Stomach (tissue), 8 donors: ENCODE measurements at regions not wholly inside any gene's neighbourhood (a gene's known extent, or its start where the extent isn't known, plus 50 kb on each side); places are given as distances from the start of the nearest gene placed in this dataset.

ENCODE experiments used
- DNase-seq, 2 donors: peaks; one replicate each; pipeline versions ENCODE4 v3.0.0 to v3.0.0-alpha.2; 2013 to 2019
- H3K27ac ChIP-seq, 5 donors: fragments of 200-600 bp in 4 of 5; sonication (generic) in 4 of 5; one replicate each; pipeline ENCODE4 v1.5.1; 2013 to 2019; ENCODE audit warnings: mild to moderate bottlenecking in 1 of 5, moderate library complexity in 1 of 5
- H3K27me3 ChIP-seq, 3 donors: fragments of 200-600 bp; sonication (generic); one replicate each; pipeline ENCODE4 v1.5.1; 2017 to 2019; ENCODE audit warnings: mixed run types in 1 of 3
- H3K36me3 ChIP-seq, 4 donors: fragments of 200-600 bp; sonication (generic); 1 replicate in 3 of 4; 2 replicates in 1 of 4; pipeline ENCODE4 v1.5.1; 2016 to 2019
- H3K4me1 ChIP-seq, 4 donors: fragments of 200-600 bp; sonication (generic); one replicate each; pipeline ENCODE4 v1.5.1; 2016 to 2019
- H3K4me3 ChIP-seq, 4 donors: fragments of 200-600 bp; sonication (generic) in 3 of 4; one replicate each; pipeline ENCODE4 v1.5.1; 2016 to 2019; ENCODE audit warnings: mild to moderate bottlenecking in 1 of 4
- H3K9me3 ChIP-seq, 4 donors: fragments of 200-600 bp; sonication (generic); one replicate each; pipeline ENCODE4 v1.5.1; 2016 to 2019
- EP300 ChIP-seq: sonication (generic); formaldehyde crosslinking; IDR thresholded peaks from one replicate; pipeline ENCODE4 v1.6.1; 2017; ENCODE audit warnings: antibody characterized with exemption
- POLR2A ChIP-seq, 4 donors: fragments of 450-650 bp; IDR thresholded peaks; one replicate each; pipeline ENCODE4 v1.6.1; 2016; ENCODE audit warnings: antibody characterized with exemption in 4 of 4, control low read depth in 2 of 4, mild to moderate bottlenecking in 1 of 4, moderate library complexity in 1 of 4
- POLR2AphosphoS5 ChIP-seq, 3 donors: sonication (generic); formaldehyde crosslinking; IDR thresholded peaks; one replicate each; pipeline ENCODE4 v1.6.1; 2016; ENCODE audit warnings: antibody characterized with exemption in 3 of 3
- WGBS, 5 donors: extraction: QIAGEN DNeasy Blood & Tissue Kit in 3 of 5; methylation state at CpG; one replicate each; pipeline versions ENCODE4 v1.1.5 to v1.1.7; 2013 to 2018; 5-methylcytosine and 5-hydroxymethylcytosine counted together
- intact Hi-C: fragments of 100-400 bp; cut with DNase I; formaldehyde crosslinking; loops from one replicate; pipeline ENCODE4 v1.15.1; 2023; ENCODE audit warnings: low total_unique reads
- TF ChIP-seq, protein P1 (sequence below), 7 experiments: fragments of 450-650 bp in 4 of 7; fragments of 200-600 bp in 3 of 7; sonication (generic) in 3 of 7; IDR thresholded peaks; one replicate each; pipeline ENCODE4 v1.5.1; 2016 to 2019; ENCODE audit warnings: antibody characterized with exemption in 7 of 7, control low read depth in 2 of 7, mild to moderate bottlenecking in 1 of 7
- donor health status: healthy with polysubstance abuse.
- donor health status: Bipolar disorder and iron deficiency.
- donor health status: healthy.

DNA sequence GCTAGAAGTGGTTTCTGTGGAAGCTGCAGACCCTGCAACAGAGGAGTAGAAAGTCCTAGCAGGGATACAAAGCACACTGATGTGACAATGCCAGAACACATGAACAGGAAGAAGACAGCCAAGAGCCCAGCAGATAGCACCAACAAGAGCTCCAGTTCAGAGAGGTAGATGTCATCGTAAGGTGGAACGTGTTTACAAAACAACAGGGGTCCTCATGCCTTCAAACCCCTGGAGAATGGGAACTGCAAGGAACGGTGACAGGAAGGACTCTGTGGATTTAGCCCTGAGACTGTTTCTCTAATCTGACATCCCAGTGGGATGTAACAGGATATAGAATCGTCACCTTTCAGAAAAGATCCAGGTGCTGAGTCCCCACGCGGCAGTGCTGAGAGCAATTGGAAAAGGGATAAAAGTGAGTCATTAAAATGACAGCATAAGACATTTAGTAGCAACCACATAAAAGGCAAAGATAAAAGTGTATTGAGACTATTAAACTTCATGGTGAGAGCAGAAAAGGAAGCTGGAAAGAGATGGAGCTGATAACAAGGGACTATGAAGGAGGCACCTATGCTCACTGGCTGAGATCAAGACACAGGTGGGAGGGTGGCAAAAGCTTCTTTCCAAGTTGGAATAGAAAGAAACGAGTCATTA, 195.2 kb downstream of the FBXO15 start:
- DNase-seq = no peak
- TF ChIP-seq POLR2AphosphoS5 (IDR thresholded peaks at IDR 0.05) (no peak), POLR2A (IDR thresholded peaks at IDR 0.05) (no peak), EP300 (no peak)
- TF ChIP-seq, protein P1, sequence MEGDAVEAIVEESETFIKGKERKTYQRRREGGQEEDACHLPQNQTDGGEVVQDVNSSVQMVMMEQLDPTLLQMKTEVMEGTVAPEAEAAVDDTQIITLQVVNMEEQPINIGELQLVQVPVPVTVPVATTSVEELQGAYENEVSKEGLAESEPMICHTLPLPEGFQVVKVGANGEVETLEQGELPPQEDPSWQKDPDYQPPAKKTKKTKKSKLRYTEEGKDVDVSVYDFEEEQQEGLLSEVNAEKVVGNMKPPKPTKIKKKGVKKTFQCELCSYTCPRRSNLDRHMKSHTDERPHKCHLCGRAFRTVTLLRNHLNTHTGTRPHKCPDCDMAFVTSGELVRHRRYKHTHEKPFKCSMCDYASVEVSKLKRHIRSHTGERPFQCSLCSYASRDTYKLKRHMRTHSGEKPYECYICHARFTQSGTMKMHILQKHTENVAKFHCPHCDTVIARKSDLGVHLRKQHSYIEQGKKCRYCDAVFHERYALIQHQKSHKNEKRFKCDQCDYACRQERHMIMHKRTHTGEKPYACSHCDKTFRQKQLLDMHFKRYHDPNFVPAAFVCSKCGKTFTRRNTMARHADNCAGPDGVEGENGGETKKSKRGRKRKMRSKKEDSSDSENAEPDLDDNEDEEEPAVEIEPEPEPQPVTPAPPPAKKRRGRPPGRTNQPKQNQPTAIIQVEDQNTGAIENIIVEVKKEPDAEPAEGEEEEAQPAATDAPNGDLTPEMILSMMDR (IDR thresholded peaks at IDR 0.05) = no peak
- intact Hi-C loops = no loop called here
- Histone ChIP-seq H3K4me3 (no peak overlapping the region), H3K27ac (no peak overlapping the region), H3K9me3 (no peaks in the 10 kb centered on the region), H3K36me3 (no peaks in the 10 kb centered on the region), H3K4me1 (no peaks in the 10 kb centered on the region), H3K27me3 (peaks cover 0 to 5% (median 0%) of the 10 kb centered on the region in 3 donors)
- 41 to 58% (median 46%) methylated on average over 7 of the region's 7 CpGs for WGBS, 5 donors

DNA sequence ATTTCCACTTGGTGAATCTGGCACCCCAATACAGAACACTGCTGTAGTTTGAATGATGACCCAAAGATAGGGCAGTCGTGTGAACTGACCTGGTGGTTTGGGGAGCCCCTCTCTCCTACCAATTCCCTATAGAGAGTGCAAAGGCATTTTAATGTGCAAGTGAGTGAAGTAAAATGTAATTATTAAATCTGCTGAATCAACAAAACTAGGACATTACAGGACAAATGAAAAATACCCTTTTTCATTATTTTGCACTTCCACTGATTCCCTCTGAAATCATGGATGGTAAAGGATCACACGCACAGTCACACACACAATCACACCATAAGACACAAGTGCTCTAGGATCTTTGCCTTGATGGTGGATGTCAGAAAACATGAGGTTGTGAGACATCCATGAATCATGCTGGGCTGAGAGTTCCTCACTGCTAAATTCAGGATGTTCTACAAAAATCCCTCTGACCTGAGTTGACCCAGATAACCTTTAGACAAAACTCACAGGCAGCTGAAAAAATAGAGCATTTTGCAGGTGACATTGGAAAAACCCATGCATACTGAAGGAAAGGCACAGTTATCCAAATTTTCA, 197.4 kb downstream of the FBXO15 start:
- H3K36me3 ChIP-seq = no peaks in the 10 kb centered on the region
- H3K4me1 ChIP-seq = no peaks in the 10 kb centered on the region
- WGBS, 5 donors = 80 to 90% (median 87%) methylated on average over 2 of the region's 2 CpGs
- no peaks in the 10 kb centered on the region for H3K9me3 ChIP-seq
- no peak for TF ChIP-seq POLR2AphosphoS5 (IDR thresholded peaks at IDR 0.05)
- TF ChIP-seq POLR2A (IDR thresholded peaks at IDR 0.05) = no peak
- TF ChIP-seq EP300 = no peak
- TF ChIP-seq, protein P1 (IDR thresholded peaks at IDR 0.05) = no peak
- peaks cover 0 to 4% (median 0%) of the 10 kb centered on the region in 3 donors for H3K27me3 ChIP-seq
- no peak overlapping the region for H3K27ac ChIP-seq
- H3K4me3 ChIP-seq = no peak overlapping the region
- no peak for DNase-seq
- intact Hi-C loops = no loop called here

GRCh38 chr18:73948497-73948896, 199.1 kb downstream of the FBXO15 start:
- 83 to 88% (median 85%) methylated on average over 3 of the region's 3 CpGs for WGBS, 5 donors
- Histone ChIP-seq H3K27me3 (no peaks in the 10 kb centered on the region), H3K4me1 (no peaks in the 10 kb centered on the region), H3K9me3 (no peaks in the 10 kb centered on the region), H3K36me3 (no peaks in the 10 kb centered on the region), H3K27ac (no peak overlapping the region), H3K4me3 (no peak overlapping the region)
- intact Hi-C loops = no loop called here
- TF ChIP-seq POLR2AphosphoS5 (IDR thresholded peaks at IDR 0.05) = no peak
- TF ChIP-seq, protein P1 (IDR thresholded peaks at IDR 0.05) = no peak
- TF ChIP-seq EP300 = no peak
- TF ChIP-seq POLR2A (IDR thresholded peaks at IDR 0.05) = no peak
- DNase-seq = no peak

- Histone ChIP-seq H3K9me3 (no peaks in the 10 kb centered on the region), H3K36me3 (no peaks in the 10 kb centered on the region), H3K27me3 (no peaks in the 10 kb centered on the region), H3K4me1 (no peaks in the 10 kb centered on the region), H3K27ac (no peak overlapping the region), H3K4me3 (no peak overlapping the region)
- DNase-seq = no peak
- WGBS, 5 donors = 44 to 52% (median 47%) methylated on average over 4 of the region's 4 CpGs
- intact Hi-C loops = no loop called here
- TF ChIP-seq, protein P1 (IDR thresholded peaks at IDR 0.05) = no peak
- TF ChIP-seq POLR2AphosphoS5 (IDR thresholded peaks at IDR 0.05) (no peak), POLR2A (IDR thresholded peaks at IDR 0.05) (no peak), EP300 (no peak)
Measured at GRCh38 chr18:73948084-73948483, 199.6 kb downstream of the FBXO15 start.
